ENCODE measurements at regions not wholly inside any gene's neighbourhood (a gene's known extent, or its start where the extent isn't known, plus 50 kb on each side); places are given as distances from the start of the nearest gene placed in this dataset.

GRCh38 chr3:158012901-158013300, 93.3 kb downstream of the SHOX2 start:
- TF ChIP-seq CTCF (conservative IDR thresholded peaks at IDR 0.05 in 1 of 2, IDR thresholded peaks at IDR 0.05 in 1 of 2; ENCODE audit: low read depth in 1 of 2, low read length in 2 of 2) (no peak), EZH2 (IDR thresholded peaks at IDR 0.05; ENCODE audit: low read length, missing control alignments) (no peak)
